Thymus (tissue), 11 donors: ENCODE measurements at regions not wholly inside any gene's neighbourhood (a gene's known extent, or its start where the extent isn't known, plus 50 kb on each side); places are given as distances from the start of the nearest gene placed in this dataset.

ENCODE experiments used
- DNase-seq, 9 donors: peaks; one replicate each; pipeline ENCODE4 v3.0.0-alpha.2; 2013; ENCODE audit warnings: low spot score in 9 of 9, low read depth in 6 of 9, missing footprints in 1 of 9
- H3K27ac ChIP-seq, 2 donors: one replicate each; pipeline ENCODE4 v1.5.1; 2013; ENCODE audit warnings: control low read depth in 1 of 2, low read depth in 1 of 2, low read length in 1 of 2, mild to moderate bottlenecking in 1 of 2, moderate library complexity in 1 of 2
- H3K27me3 ChIP-seq, 2 donors: one replicate each; pipeline ENCODE4 v1.5.1; 2013; ENCODE audit warnings: low read length in 1 of 2; ENCODE audit not compliant: control insufficient read depth in 2 of 2, insufficient read depth in 1 of 2
- H3K36me3 ChIP-seq, 2 donors: one replicate each; pipeline ENCODE4 v1.5.1; 2013; ENCODE audit warnings: low read length in 1 of 2, mild to moderate bottlenecking in 1 of 2, moderate library complexity in 1 of 2; ENCODE audit not compliant: control insufficient read depth in 2 of 2, insufficient read depth in 2 of 2
- H3K4me1 ChIP-seq, 2 donors: one replicate each; pipeline ENCODE4 v1.5.1; 2013; ENCODE audit warnings: low read length in 2 of 2; ENCODE audit not compliant: control insufficient read depth in 2 of 2, insufficient read depth in 2 of 2
- H3K4me3 ChIP-seq, 2 donors: one replicate each; pipeline ENCODE4 v1.5.1; 2013; ENCODE audit warnings: low read length in 2 of 2, control low read depth in 1 of 2, mild to moderate bottlenecking in 1 of 2
- H3K9me3 ChIP-seq, 2 donors: one replicate each; pipeline ENCODE4 v1.5.1; 2013; ENCODE audit warnings: low read length in 1 of 2, mild to moderate bottlenecking in 1 of 2; ENCODE audit not compliant: control insufficient read depth in 2 of 2, insufficient read depth in 1 of 2
- WGBS: extraction: QIAGEN DNeasy Blood & Tissue Kit; methylation state at CpG from one replicate; pipeline ENCODE4 v1.1.7; 2013; 5-methylcytosine and 5-hydroxymethylcytosine counted together
- donor health status: healthy.

- no peak for DNase-seq
- Histone ChIP-seq H3K9me3 (no peaks in the 10 kb centered on the region), H3K4me3 (no peak overlapping the region), H3K4me1 (peaks cover 0 to 4% of the 10 kb centered on the region in 2 donors), H3K27ac (no peak overlapping the region), H3K36me3 (no peaks in the 10 kb centered on the region), H3K27me3 (no peaks in the 10 kb centered on the region)
Observed at GRCh38 chr12:89260841-89261637, 91.3 kb downstream of the DUSP6 start.

- DNase-seq: no peak
- Histone ChIP-seq H3K27ac (no peak overlapping the region), H3K4me3 (no peak overlapping the region), H3K36me3 (no peaks in the 10 kb centered on the region), H3K9me3 (no peaks in the 10 kb centered on the region), H3K27me3 (no peaks in the 10 kb centered on the region), H3K4me1 (peaks cover 0 to 4% of the 10 kb centered on the region in 2 donors)
- 97% methylated on average over 3 of the region's 3 CpGs for WGBS
Observed at GRCh38 chr12:89259821-89260220, 92.5 kb downstream of the DUSP6 start.

GRCh38 chr12:89258240-89258969 lies 93.9 kb downstream of the DUSP6 start:
- Histone ChIP-seq H3K36me3 (no peaks in the 10 kb centered on the region), H3K27ac (no peak overlapping the region), H3K27me3 (no peaks in the 10 kb centered on the region), H3K4me3 (no peak overlapping the region), H3K4me1 (peaks cover 0 to 4% of the 10 kb centered on the region in 2 donors), H3K9me3 (no peaks in the 10 kb centered on the region)
- WGBS: 97% methylated on average over 5 of the region's 5 CpGs
- DNase-seq: no peak

GRCh38 chr12:89257340-89257739 lies 95.0 kb downstream of the DUSP6 start:
- H3K27ac ChIP-seq: no peak overlapping the region
- H3K4me3 ChIP-seq: no peak overlapping the region
- no peaks in the 10 kb centered on the region for H3K9me3 ChIP-seq
- no peak for DNase-seq
- no peaks in the 10 kb centered on the region for H3K36me3 ChIP-seq
- H3K27me3 ChIP-seq: no peaks in the 10 kb centered on the region
- H3K4me1 ChIP-seq: peaks cover 0 to 6% of the 10 kb centered on the region in 2 donors
- WGBS: 86% methylated on average over 5 of the region's 5 CpGs

GRCh38 chr12:89256060-89256459 lies 96.2 kb downstream of the DUSP6 start:
- Histone ChIP-seq H3K27ac (no peak overlapping the region), H3K9me3 (no peaks in the 10 kb centered on the region), H3K27me3 (no peaks in the 10 kb centered on the region), H3K4me1 (peaks cover 5 to 9% of the 10 kb centered on the region in 2 donors), H3K4me3 (no peak overlapping the region), H3K36me3 (no peaks in the 10 kb centered on the region)
- no peak for DNase-seq
- WGBS: 99% methylated on average over 1 of the region's 1 CpG

- 95% methylated on average over 1 of the region's 1 CpG for WGBS
- no peak overlapping the region for H3K27ac ChIP-seq
- H3K27me3 ChIP-seq: no peaks in the 10 kb centered on the region
- H3K9me3 ChIP-seq: no peaks in the 10 kb centered on the region
- no peak overlapping the region for H3K4me3 ChIP-seq
- H3K36me3 ChIP-seq: no peaks in the 10 kb centered on the region
- DNase-seq: no peak
- peaks cover 9 to 17% of the 10 kb centered on the region in 2 donors for H3K4me1 ChIP-seq
Observed at GRCh38 chr12:89253488-89253887, 98.8 kb downstream of the DUSP6 start.

GRCh38 chr12:89252284-89252683 lies 100.0 kb downstream of the DUSP6 start:
- Histone ChIP-seq H3K4me1 (peaks cover 9 to 20% of the 10 kb centered on the region in 2 donors), H3K36me3 (no peaks in the 10 kb centered on the region), H3K4me3 (no peak overlapping the region), H3K27ac (peak overlapping the region in 1 of 2 donors; percentile 65), H3K27me3 (no peaks in the 10 kb centered on the region), H3K9me3 (no peaks in the 10 kb centered on the region)
- no peak for DNase-seq
- 83% methylated on average over 4 of the region's 4 CpGs for WGBS

- WGBS: 60% methylated on average over 6 of the region's 6 CpGs
- Histone ChIP-seq H3K9me3 (no peaks in the 10 kb centered on the region), H3K36me3 (no peaks in the 10 kb centered on the region), H3K27ac (peak overlapping the region; percentile 1 to 65), H3K4me3 (no peak overlapping the region), H3K27me3 (no peaks in the 10 kb centered on the region), H3K4me1 (peaks cover 9 to 21% of the 10 kb centered on the region in 2 donors)
- peak in 6 of 9 donors; percentile 32 to 79 (median 52) for DNase-seq
Observed at GRCh38 chr12:89251342-89252271, 100.7 kb downstream of the DUSP6 start.
